Colon (tissue), 2 donors: ENCODE measurements at regions not wholly inside any gene's neighbourhood (a gene's known extent, or its start where the extent isn't known, plus 50 kb on each side); places are given as distances from the start of the nearest gene placed in this dataset.

ENCODE experiments used
- FAIRE-seq: peaks from 2 replicates; lab custom pipeline; 2012; peaks lifted over from hg19 to GRCh38; lab: Jason Lieb, UNC
- donor health status: control.
- donor health status: control.

DNA sequence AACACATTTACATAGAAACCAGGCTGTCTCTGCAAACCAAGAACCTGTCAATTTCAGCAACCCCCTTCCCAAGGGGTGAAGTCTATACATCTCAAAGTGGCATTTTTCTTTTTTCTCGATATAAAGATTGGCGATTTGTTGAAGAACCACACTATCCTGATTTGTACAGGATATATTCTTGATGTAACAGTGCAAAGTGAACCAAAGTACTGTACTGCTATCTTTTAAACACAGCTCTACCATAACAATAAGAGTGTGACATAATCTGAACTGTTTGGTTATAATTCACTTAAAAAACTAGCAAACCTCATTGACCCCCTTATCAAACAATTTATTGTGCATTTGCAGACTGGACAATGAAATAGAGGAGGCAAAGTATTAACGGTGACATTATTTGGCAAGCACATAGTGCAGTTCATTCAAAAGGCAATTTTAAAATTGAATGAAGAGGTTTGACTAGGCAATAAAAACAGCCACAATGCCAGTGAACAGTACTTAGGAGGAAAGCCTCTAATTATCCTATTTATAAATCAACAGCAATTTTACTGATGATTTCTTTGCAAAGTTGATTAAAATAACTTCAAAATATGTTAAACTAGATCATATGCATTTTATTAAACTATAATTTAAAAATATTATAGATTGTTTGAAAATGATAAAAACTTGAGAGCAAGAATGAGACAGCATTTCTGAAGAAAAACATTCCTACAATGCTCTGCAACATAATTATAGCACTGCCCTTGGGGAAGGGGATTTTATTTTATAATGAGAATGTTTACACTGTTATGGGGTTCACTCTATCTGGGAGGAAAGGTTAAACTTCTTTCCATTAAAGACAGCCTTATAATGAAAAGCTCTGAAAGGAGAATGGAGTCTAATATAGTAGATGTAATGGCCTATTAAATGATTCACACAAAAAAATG, 440.9 kb downstream of the ZEB2 start:
- FAIRE-seq: no peak

DNA sequence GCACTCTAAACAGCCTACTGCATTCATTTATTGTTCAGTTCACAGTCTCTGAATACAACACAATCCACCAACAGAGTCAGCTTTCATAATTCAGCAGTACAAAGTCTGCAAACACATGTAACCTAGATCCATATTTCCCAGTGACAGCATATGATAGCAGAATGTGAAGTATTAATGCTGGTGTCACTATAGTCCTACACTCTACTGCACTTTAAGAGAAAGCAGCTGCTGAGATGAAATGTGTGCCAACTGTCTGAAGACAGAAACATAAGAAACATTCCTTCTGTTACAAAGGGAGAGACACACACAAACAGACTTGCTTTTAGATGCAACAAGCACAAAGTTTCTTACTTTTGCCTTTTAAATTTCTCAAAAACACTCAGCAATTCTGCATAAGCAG, 441.8 kb downstream of the ZEB2 start:
- no peak for FAIRE-seq

DNA sequence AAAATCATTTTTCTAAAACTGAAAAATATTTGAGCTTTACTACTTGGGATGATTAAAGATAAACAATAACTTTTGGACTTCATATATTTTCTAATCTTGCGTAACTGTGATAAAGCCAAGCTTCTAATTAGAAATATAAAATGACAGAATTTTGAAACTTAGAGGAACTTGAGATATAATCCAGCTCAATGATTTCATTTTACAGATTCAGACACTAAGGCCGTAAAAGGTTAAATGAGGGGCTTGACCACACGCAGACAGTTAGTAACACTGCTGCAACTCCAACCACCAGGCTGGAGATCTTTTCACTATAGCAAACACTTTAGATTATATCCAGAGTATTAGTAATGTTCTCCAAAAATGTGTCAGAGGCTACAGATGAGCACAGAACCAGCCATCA, 445.5 kb downstream of the ZEB2 start:
- FAIRE-seq: no peak

DNA sequence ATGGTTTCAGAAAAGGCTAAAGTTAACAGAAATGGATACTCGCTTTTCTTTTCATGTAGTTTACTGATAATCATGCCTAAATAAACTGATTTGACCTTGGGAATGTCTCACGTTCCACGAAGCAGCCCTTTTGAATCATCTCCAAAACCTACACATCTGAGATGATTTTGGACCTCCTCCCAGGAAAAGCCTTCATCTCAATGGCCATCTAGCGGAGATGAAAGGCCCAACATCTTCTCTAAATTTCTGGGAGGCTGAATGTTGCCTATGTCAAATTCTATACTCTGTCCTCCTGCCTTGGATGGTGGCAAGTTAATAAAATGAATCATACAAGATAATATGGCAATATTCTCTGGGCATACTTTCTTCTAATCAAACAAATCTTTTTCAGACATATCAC, 448.5 kb downstream of the ZEB2 start:
- no peak for FAIRE-seq

DNA sequence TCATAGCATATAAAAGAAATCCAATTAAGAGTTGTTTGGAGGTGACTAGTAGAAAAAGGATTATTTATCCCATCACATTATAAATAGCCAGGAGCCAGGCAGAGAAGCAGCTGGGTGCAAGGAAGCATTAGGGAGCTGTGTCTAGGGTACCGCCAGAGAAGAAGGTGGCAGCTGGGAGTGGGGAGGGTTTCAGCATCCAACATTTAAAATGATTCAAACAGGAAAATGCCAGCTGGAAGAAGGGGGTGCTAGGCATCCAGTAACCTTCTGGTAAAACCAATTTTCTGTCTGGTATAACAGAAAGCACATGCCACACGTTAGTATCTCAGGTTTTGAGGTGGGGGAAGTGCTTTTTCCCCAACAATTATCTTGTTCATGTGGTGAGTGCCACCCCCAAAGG, 452.4 kb downstream of the ZEB2 start:
- FAIRE-seq: no peak

DNA sequence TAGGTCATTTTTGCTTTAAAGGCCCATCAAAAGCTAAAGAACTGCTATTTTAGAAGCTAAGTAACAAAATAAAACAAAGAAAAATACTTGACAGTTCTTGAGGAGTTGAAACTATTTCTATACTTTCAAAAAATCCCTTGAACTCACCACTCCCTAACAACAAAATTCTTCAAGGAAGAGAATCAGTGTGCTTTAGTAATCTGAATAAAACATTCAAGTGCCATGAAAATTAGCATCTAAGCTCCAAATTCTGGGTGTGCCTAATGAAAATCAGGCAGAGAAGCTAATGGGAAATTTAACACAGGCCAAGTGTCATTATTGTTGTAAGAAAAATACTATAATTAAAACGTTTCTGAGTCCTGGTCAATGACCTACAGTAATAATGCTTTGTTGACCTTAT, 456.3 kb downstream of the ZEB2 start:
- no peak for FAIRE-seq

DNA sequence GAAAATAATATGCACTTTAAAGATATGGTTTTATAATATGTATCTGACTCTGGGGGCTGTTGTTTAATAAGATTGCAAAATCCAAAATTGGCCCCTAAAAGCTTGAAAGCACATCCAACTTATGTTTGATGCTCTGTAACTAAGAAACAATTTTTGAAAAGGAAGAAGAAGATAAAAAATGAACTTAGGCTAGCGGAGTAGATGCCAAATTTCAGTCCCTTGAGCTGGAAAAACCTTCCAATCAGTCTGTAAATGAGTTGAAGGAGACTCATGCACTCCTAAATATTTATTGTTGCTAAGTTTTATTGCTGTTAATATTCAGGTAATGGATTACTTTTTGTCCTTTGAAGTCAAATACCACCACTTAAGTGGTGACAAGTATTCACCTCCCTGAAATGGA, 465.0 kb downstream of the ZEB2 start:
- FAIRE-seq: no peak

DNA sequence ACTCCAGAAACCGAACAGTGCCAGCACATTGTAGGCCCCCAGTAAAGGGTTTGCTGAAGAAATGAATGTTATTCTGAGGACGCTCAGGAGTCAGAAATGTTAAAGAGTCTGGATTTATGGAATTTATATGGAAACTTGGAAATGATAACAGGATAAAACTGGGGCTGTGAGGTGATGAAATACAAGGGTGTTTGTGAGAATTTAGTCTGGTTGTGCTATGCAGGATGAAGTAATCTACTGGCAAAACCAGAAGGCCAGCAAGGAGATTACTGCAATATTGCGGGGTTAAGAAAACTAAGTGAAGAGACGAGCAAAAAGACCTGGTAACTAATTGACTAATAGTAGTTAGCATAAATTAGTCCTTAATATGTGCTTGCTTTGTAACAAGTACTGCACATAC, 467.8 kb downstream of the ZEB2 start:
- no peak for FAIRE-seq

DNA sequence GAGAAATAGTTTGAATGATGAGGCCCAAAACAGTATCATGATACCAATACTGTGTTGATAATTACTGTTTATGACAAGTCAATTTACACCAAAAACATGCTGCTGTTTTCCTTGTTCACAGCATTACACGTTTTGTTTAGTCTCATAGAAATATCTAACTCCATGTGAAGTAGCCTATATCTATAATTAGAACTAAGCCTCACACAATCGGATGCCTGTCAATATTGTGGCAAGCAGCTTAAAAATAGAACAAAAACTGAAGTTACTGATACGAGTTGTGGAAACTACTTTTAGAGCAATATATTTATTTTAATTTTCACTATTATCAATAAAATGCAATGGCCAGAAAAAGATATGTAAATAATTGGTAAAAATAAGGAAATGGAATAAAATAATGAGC, 470.8 kb downstream of the ZEB2 start:
- FAIRE-seq: no peak

DNA sequence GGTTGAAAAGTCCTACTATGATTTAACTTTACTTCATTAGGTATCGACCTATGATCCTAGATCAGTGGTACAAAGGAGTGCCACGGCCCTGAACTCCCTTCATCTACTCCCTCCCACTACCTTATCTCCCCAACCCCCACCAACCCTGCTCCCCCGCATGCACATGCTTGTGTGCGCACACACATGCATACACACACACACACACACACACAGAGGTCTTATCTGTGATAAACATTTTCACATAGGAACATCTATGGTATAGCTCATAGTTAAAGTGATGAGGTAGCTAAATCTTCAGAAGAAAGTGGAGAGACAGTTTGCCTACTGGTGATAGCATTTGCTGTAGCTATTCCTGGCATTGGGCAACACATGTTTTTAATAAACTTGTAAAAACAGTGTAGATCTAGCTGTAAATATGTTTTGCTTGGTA, 471.3 kb downstream of the ZEB2 start:
- FAIRE-seq: no peak

DNA sequence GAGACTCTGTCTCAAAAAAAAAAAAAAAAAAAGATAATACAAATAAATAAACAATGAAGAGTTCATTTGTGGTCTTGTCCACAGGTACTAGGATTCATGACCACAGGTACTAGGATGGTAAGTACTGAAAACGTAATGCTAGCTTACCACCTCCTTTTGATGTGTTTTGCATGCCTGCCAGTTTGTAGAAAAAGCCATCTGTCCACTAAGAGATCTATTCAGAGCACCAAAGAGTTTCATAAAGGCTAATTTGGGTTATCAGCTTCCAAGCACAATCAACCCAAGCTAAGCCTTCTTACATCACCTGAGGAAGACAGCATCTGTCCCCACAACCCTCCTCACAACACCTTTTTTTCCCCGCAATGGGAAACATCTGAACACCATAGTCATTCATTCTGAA, 477.2 kb downstream of the ZEB2 start:
- FAIRE-seq: no peak

DNA sequence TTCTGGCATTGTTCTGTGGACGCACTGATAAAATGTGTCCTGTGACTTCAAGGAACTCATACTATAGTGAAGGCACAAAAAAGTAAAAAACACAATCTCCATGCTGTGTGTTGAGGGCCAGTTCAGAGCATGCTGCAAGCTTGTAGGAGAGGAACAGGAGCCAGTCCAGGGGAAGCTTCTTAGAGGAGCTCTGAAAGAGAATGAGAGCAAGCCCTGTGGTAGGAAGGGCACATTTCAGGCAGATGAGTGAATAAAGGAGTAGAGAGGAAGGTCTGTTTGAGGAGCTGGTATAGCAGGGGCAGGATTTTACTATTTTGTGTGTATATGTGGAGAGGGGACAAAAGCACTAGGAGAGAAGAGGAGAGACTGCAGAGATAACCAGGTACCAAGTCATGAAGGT, 478.3 kb downstream of the ZEB2 start:
- no peak for FAIRE-seq

DNA sequence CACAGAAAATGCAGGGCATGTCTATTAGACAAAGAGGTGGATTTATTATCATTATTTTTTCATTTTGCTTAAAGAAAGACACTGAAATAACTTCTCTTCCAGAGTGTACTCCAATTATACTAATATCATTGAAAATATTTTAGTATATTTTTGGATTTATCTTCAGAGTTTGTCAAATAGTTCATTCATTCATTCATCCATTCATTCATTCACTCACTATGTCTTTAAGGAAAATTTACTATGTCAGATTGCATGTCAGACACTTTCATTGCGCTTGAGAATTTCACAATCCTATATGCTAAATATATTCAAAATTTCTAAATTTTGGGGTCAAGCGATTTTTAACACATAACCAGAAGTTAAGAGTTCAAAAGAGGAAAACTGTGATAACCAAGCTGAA, 479.1 kb downstream of the ZEB2 start:
- no peak for FAIRE-seq

DNA sequence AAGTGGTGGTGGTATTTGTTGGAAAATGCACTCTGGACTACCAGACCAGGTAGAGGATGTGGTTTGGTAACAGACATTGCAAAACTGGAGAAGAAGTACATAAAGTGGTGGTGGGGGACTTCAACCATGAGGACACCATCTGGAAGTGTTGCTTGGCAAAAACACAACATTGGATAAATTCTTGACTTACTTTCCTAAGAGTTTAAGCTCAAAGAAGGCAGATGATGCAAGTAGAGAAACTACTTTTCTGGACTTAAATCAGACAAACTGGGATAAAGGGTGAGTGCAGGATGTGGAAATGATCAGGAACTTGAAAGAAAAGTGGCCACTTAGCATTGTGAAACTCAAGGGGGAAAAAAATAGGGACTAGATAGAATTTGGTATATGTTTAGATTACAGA, 487.4 kb downstream of the ZEB2 start:
- no peak for FAIRE-seq

DNA sequence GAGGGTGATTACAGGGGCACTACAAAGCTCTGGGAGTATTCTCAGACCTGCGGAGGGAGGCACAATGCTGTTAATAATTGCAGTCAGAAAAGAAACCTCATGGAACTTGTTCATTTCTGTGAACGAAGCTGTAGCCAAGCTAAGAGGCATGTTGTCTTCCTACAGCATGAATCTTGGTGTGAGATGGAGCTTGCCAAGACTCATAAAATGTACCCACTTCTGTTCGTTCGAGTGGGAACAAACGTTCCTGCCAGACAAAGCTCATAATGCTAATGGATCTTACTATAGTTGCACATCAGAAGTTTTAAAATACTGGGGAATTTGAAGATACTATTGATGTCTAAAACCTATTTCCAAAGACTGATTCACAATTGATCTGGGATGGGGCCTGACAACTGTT, 489.1 kb downstream of the ZEB2 start:
- FAIRE-seq: no peak

DNA sequence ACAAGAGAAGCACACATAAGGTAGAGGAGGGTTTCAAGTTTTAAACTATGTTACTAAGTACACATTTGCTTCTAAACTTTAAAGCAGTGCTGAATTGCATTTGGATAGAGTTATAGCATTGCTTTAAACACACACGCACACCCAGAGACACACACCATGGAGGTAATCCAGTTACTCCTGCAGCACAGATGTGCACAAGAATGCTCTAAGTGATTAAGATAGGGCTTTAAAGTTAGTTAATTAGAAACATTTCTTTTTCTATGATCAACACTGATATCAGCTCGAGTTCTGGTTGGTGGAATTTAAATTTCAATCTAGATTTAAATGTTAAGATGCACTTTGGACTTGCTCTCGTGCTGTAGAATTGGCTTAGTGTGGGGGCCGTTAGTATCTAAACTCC, 492.3 kb downstream of the ZEB2 start:
- no peak for FAIRE-seq

DNA sequence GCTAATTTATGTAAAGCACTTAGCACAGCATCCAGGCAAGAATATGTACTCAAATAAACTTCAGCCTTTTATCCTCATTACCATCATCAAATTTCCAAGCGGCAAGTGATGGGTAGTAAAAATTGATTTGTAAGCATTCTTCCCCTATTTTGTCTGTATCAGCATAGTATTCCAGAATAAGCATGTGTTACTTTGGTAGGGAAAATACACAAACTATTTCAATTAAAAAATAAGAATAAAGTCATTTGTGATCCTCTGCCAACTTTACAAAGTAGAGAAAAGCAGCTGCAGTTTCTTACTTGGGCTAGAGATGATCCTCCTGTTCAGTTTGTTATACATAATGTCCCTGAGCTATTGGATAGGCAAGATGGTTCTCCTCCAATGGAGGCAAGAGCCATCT, 493.2 kb downstream of the ZEB2 start:
- FAIRE-seq: no peak

DNA sequence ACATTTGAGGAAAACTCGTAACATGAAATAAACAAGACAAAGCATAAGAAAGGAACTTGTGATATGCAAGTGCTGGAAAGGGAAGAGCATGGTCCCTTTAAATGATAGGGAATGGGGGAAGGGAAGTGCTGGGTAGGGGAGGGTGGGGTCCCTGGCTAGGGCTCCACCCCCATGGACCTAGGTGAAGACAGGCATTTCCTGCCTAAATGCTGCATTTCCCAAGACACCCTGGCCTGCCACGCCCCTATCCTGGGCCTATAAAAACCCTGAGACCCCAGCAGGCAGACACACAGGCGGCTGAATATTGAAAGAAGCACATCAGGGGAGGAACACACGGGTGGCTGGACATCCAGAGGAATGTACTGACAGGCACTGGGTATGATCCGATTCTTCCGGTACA, 499.9 kb downstream of the ZEB2 start:
- no peak for FAIRE-seq

DNA sequence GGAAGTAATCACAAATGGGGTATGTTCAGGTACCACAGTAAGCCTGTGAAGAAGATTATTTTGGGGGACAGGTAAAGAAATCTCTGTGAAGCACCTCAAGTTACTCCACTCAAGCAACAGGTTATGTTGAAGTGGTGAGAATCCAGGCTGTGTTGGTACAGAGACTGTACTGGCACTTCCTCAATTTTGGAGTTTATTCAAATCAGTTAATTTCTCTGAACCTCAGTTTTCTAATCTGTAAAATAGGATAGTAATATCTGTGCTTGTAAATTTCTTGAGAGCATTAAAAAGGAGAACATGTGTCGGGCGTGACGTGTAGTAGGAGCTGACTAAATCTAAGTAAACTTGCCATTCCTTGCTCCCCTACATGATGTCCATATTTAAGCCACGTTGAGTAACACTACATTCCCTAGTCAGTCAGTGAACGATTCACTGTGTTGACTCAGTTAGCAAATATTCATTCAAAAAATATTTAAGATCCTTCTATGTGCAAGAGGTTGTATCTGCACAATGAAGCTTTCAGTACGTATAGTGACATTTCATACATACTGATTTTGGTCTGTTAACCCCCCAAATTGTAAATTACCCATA, 504.2 kb downstream of the ZEB2 start:
- no peak for FAIRE-seq

DNA sequence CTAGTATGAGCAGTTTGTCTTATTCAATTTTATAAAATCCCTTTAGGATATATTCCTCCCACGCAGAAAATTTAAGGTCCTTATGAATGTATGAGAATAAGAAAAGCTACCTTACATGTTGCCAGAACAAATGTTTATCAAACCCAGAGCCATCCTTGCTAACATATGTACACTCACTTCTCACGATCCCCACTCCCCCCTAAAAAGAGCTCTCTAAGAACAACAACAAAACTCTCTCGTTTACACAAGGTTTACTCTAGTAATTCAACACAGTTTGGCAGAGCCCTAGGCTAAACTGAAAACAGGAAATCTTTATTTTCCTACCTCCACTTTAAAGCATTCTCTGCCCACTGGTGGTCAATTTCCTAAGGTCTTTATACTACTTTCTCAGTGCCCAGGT, 504.9 kb downstream of the ZEB2 start:
- no peak for FAIRE-seq

DNA sequence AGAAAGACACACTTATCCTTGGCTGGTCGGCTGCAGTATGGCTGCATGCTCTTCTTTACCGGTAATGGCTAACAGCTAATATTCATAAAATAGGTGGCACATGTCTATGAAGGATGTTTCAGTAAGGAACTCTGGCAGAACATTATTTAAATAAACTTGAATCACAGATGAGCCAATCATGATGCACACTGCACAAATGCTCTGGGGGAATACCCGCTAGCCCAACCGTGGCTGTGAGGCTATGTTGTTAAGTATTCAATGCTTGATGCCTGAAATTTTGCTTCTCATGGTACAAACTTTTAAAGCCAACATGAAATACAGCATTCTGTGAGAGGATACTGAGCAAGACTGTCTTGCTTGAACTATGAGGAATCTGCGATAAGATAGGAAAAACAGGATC, 505.8 kb downstream of the ZEB2 start:
- no peak for FAIRE-seq

DNA sequence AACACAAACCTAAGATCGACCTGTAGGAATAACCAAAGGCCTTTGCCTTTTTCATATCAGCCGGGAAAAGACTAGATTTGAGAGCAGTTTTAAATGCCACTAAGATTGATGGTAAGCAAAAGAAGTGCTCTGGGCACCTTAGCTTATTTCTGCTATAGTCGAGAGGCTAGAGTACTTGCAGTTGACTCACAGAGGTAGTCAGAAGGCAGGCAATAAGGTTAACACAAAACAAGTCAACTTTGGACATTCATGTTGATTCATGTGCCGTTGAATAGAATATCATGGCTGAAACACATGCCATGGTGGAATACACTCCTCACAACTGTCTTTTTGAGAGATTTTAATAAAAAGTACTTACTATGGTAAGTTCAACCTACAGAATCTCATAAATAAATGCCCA, 507.6 kb downstream of the ZEB2 start:
- FAIRE-seq: no peak

DNA sequence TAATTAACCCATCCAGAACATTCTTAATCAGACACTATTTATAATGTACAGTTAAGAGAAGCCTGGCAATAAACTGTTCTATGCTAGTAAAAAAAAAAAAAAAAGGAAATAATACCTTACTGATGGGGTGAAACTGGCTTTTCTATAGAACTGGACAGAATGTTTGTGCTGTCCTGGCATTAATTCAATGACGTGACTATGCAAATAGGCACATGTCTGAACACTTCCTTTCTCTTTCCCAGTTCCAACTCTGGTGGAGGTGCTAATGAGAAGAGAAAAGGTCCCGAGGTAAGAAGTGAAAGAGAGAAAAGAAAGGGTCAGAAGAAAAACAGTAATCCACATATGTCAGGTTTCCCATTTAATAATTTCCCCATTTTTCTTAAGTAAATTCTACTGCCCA, 508.4 kb downstream of the ZEB2 start:
- no peak for FAIRE-seq

DNA sequence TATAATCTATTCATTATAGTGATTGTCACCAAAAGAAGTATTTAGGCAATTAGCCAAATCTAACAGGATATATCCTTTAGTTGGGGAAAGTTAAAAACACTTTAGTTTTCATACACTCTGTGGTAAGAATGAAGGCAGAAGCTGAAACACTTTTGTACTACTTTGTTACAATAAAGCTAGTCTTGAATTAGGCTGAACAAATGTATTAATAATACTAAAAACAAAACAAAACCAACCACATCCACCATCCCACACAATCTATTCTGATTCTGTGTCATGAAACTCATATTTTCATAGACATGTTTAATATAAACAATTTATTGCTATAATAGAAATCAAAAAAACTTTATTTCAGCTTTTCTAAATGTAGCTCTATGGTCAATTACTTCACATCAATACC, 508.8 kb downstream of the ZEB2 start:
- FAIRE-seq: no peak
